ENCODE measurements at regions not wholly inside any gene's neighbourhood (a gene's known extent, or its start where the extent isn't known, plus 50 kb on each side); places are given as distances from the start of the nearest gene placed in this dataset.

- TF ChIP-seq, protein P1, sequence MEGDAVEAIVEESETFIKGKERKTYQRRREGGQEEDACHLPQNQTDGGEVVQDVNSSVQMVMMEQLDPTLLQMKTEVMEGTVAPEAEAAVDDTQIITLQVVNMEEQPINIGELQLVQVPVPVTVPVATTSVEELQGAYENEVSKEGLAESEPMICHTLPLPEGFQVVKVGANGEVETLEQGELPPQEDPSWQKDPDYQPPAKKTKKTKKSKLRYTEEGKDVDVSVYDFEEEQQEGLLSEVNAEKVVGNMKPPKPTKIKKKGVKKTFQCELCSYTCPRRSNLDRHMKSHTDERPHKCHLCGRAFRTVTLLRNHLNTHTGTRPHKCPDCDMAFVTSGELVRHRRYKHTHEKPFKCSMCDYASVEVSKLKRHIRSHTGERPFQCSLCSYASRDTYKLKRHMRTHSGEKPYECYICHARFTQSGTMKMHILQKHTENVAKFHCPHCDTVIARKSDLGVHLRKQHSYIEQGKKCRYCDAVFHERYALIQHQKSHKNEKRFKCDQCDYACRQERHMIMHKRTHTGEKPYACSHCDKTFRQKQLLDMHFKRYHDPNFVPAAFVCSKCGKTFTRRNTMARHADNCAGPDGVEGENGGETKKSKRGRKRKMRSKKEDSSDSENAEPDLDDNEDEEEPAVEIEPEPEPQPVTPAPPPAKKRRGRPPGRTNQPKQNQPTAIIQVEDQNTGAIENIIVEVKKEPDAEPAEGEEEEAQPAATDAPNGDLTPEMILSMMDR (conservative IDR thresholded peaks at IDR 0.05) = no peak
- no peak for TF ChIP-seq EZH2 (IDR thresholded peaks at IDR 0.05; ENCODE audit: low read depth)
Observed at GRCh38 chr2:16716944-16717343, 51.3 kb upstream of the CYRIA start.

Measured in PC-9 (cell line).